Endodermal cell (in vitro differentiated cells): ENCODE measurements at regions not wholly inside any gene's neighbourhood (a gene's known extent, or its start where the extent isn't known, plus 50 kb on each side); places are given as distances from the start of the nearest gene placed in this dataset.

Experiments
- DNase-seq: peaks from one replicate; pipeline ENCODE4 v3.0.0-alpha.2; 2017
- H3K27ac ChIP-seq: 2 replicates; pipeline ENCODE4 v1.5.1; 2013; ENCODE audit warnings: mild to moderate bottlenecking, low read depth, low read length, moderate library complexity
- H3K27me3 ChIP-seq: 2 replicates; pipeline ENCODE4 v1.6.1; 2013; ENCODE audit warnings: mild to moderate bottlenecking, low read length, moderate library complexity; ENCODE audit not compliant: insufficient read depth, control insufficient read depth, poor library complexity, severe bottlenecking
- H3K36me3 ChIP-seq: 2 replicates; pipeline ENCODE4 v1.7.0; 2013; ENCODE audit warnings: mild to moderate bottlenecking, low read length, moderate library complexity; ENCODE audit not compliant: control insufficient read depth, insufficient read depth
- H3K4me1 ChIP-seq: one replicate; pipeline ENCODE4 v1.7.0; 2013; ENCODE audit warnings: low read length; ENCODE audit not compliant: control insufficient read depth, insufficient read depth
- H3K4me3 ChIP-seq: 2 replicates; pipeline ENCODE4 v1.5.1; 2013; ENCODE audit warnings: mild to moderate bottlenecking, low read length, moderate library complexity
- H3K9ac ChIP-seq: 2 replicates; pipeline ENCODE4 v1.6.1; 2013; ENCODE audit warnings: mild to moderate bottlenecking, low read length, moderate library complexity; ENCODE audit not compliant: poor library complexity, severe bottlenecking; ENCODE audit errors: extremely low read depth
- H3K9me3 ChIP-seq: 2 replicates; pipeline ENCODE4 v1.6.1; 2013; ENCODE audit warnings: mild to moderate bottlenecking, low read length, moderate library complexity; ENCODE audit not compliant: control insufficient read depth
- H3K27ac Mint-ChIP-seq: 2 replicates; pipeline ENCODE4 v1.8.0; 2020; ENCODE audit warnings: mixed read lengths
- H3K27me3 Mint-ChIP-seq: 2 replicates; pipeline ENCODE4 v1.8.0; 2021; ENCODE audit warnings: mild to moderate bottlenecking, mixed read lengths; ENCODE audit not compliant: insufficient read depth
- H3K36me3 Mint-ChIP-seq: 2 replicates; pipeline ENCODE4 v1.8.0; 2020; ENCODE audit warnings: low read depth, mixed read lengths
- H3K4me1 Mint-ChIP-seq: 2 replicates; pipeline ENCODE4 v1.8.0; 2020; ENCODE audit warnings: mixed read lengths
- H3K4me3 Mint-ChIP-seq: 2 replicates; pipeline ENCODE4 v1.8.0; 2020; ENCODE audit warnings: mild to moderate bottlenecking, moderate library complexity, mixed read lengths
- H3K9me3 Mint-ChIP-seq: 2 replicates; pipeline ENCODE4 v1.8.0; 2020; ENCODE audit warnings: mild to moderate bottlenecking, mixed read lengths
- CTCF ChIP-seq: fragments of 200-600 bp; sonication (generic); conservative IDR thresholded peaks from 2 replicates; pipeline ENCODE4 v1.5.0; 2021; ENCODE audit warnings: antibody characterized with exemption, mild to moderate bottlenecking
- WGBS, 2 experiments: methylation state at CpG; one replicate each; pipeline versions ENCODE4 v1.1.5 to v1.1.7; 2013; ENCODE audit warnings: missing lambda C conversion rate in 2 of 2, mixed read lengths in 1 of 2; ENCODE audit not compliant: insufficient coverage in 1 of 2, insufficient read length in 1 of 2; 5-methylcytosine and 5-hydroxymethylcytosine counted together

- H3K27me3 Mint-ChIP-seq, result no peaks in the 10 kb centered on the region
- H3K36me3 Mint-ChIP-seq, result no peaks in the 10 kb centered on the region
- WGBS, 2 experiments, result 90 to 93% methylated on average over 1 to 3 of the region's 3 CpGs
- no peak overlapping the region for H3K27ac ChIP-seq
- no peaks in the 10 kb centered on the region for H3K9me3 ChIP-seq
- no peak overlapping the region for H3K4me3 Mint-ChIP-seq
- no peak overlapping the region for H3K27ac Mint-ChIP-seq
- TF ChIP-seq CTCF, result no peak
- H3K27me3 ChIP-seq, result no peaks in the 10 kb centered on the region
- H3K9me3 Mint-ChIP-seq, result no peaks in the 10 kb centered on the region
- H3K9ac ChIP-seq, result no peak overlapping the region
- H3K36me3 ChIP-seq, result no peaks in the 10 kb centered on the region
- H3K4me1 ChIP-seq, result no peaks in the 10 kb centered on the region
- DNase-seq, result no peak
- H3K4me3 ChIP-seq, result no peak overlapping the region
- H3K4me1 Mint-ChIP-seq, result peaks cover 4% of the 10 kb centered on the region
Observed at GRCh38 chr3:154749514-154749913, 319.5 kb upstream of the GPR149 start.

- Histone ChIP-seq H3K9me3 (peaks cover 19% of the 10 kb centered on the region), H3K4me1 (no peaks in the 10 kb centered on the region), H3K4me3 (no peak overlapping the region), H3K27me3 (no peaks in the 10 kb centered on the region), H3K9ac (no peak overlapping the region), H3K36me3 (no peaks in the 10 kb centered on the region), H3K27ac (no peak overlapping the region)
- peaks cover 3% of the 10 kb centered on the region for H3K4me1 Mint-ChIP-seq
- H3K27ac Mint-ChIP-seq, result no peak overlapping the region
- H3K4me3 Mint-ChIP-seq, result no peak overlapping the region
- no peak for TF ChIP-seq CTCF
- H3K9me3 Mint-ChIP-seq, result peaks cover 9% of the 10 kb centered on the region
- no peak for DNase-seq
- 77 to 91% methylated on average over 1 of the region's 1 CpG for WGBS, 2 experiments
- H3K36me3 Mint-ChIP-seq, result no peaks in the 10 kb centered on the region
- no peaks in the 10 kb centered on the region for H3K27me3 Mint-ChIP-seq
Observed at GRCh38 chr3:154745929-154746328, 315.9 kb upstream of the GPR149 start.

GRCh38 chr3:154745122-154745521 lies 315.1 kb upstream of the GPR149 start:
- peaks cover 10% of the 10 kb centered on the region for H3K9me3 Mint-ChIP-seq
- no peak overlapping the region for H3K9ac ChIP-seq
- no peak overlapping the region for H3K27ac Mint-ChIP-seq
- no peaks in the 10 kb centered on the region for H3K36me3 ChIP-seq
- DNase-seq, result no peak
- H3K27me3 Mint-ChIP-seq, result no peaks in the 10 kb centered on the region
- no peak for TF ChIP-seq CTCF
- H3K27me3 ChIP-seq, result no peaks in the 10 kb centered on the region
- no peak overlapping the region for H3K27ac ChIP-seq
- no peak overlapping the region for H3K4me3 Mint-ChIP-seq
- no peaks in the 10 kb centered on the region for H3K4me1 ChIP-seq
- H3K9me3 ChIP-seq, result peaks cover 22% of the 10 kb centered on the region
- no peaks in the 10 kb centered on the region for H3K4me1 Mint-ChIP-seq
- H3K36me3 Mint-ChIP-seq, result no peaks in the 10 kb centered on the region
- no peak overlapping the region for H3K4me3 ChIP-seq
